GM12875 (cell line): ENCODE measurements at regions not wholly inside any gene's neighbourhood (a gene's known extent, or its start where the extent isn't known, plus 50 kb on each side); places are given as distances from the start of the nearest gene placed in this dataset.

Source experiments
- H3K4me3 ChIP-seq: one replicate; pipeline ENCODE4 v1.5.1; 2011; ENCODE audit warnings: low read depth, low read length, control low read depth
- CTCF ChIP-seq: IDR thresholded peaks from 2 replicates; pipeline ENCODE4 v1.5.1; 2011; ENCODE audit warnings: low read depth, mild to moderate bottlenecking, control low read depth, inconsistent platforms, low read length, moderate library complexity, borderline replicate concordance; ENCODE audit not compliant: insufficient read depth

DNA sequence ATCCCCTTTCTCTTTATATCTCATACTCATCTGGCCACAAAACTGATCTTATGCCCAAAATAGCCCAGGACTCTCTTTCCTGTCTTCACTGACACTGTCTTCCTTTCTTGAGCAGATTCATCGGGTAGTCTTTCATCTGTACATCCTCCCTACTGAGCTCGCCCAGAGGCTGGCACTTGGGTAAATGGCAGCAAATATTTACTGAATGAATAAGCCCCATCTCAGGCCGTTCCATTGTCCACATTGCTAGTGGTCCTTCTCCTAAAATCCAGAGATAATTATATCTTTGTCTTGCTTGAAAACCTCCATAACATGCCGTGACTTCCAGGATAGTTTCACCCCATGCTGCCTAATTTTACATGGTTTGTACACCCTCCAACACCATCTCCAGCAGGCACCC, 158.1 kb upstream of the SDK2 start:
- no peak overlapping the region for H3K4me3 ChIP-seq
- TF ChIP-seq CTCF, result no peak

- no peak for TF ChIP-seq CTCF
- H3K4me3 ChIP-seq, result no peak overlapping the region
Measured at GRCh38 chr17:73802871-73803270, 158.6 kb upstream of the SDK2 start.

DNA sequence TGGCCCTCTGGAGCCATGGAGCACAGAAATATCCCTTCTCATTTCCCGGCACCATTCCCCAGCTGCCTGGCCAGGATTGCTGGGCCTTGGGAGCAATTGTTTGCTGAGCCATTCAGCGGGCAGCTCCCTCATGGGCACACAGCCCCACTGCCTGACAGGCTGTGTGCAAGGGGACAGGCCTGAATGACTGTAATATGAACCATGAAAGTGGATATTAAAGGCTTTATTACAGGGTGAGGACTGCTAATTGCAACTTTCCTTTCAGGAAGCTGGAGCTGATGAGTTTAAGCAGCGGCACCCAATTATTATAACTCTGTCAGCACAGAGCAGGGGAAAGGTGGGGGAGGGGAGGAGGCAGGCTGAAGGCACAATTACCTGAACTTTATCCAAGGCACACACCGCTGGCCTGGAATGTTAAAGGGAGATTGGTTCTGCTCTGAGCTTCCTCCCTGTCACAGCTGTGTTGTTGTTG, 159.8 kb upstream of the SDK2 start:
- no peak overlapping the region for H3K4me3 ChIP-seq
- TF ChIP-seq CTCF, result no peak

DNA sequence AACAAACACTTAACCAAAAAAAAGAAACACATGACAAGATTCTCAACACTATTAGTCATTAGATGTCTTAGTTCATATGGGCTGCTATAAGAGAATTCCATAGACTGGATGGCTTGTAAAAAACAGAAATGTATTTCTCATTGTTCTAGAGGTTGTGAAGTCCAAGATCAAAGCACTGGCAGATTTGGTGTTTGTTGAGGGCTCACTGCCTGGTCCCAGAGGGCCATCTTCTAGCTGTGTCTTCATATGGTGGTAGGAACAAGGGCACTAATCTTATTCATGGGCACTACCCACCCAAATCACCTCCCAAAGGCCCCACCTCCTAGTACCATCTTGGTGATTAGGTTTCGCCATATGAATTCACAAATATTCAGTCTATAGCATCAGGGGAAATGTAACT, 162.5 kb upstream of the SDK2 start:
- H3K4me3 ChIP-seq, result no peak overlapping the region
- no peak for TF ChIP-seq CTCF

DNA sequence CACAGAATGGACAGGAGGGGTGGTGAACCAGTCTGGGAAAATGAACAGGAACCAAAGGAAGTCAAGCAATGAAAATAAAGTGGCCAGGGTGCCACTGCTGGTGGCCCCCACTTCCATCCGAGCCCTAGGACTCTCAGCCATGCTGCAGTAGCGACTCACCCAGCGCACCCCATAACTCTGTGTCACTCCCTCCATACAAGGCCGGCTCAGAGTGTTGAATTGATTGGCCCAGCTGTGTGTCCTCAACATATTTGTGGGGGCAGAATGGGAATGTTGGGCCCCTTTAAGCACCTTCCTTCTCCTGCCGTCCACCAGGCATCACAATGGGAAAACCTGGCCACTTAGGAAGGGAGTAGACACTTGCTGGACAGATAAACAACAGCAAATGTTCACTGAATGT, 169.0 kb upstream of the SDK2 start:
- no peak for TF ChIP-seq CTCF

GRCh38 chr17:73814075-73814474, 169.8 kb upstream of the SDK2 start:
- no peak for TF ChIP-seq CTCF
- no peak overlapping the region for H3K4me3 ChIP-seq

More for the DNA sequence above, 169.0 kb upstream of the SDK2 start:
- no peak overlapping the region for H3K4me3 ChIP-seq

DNA sequence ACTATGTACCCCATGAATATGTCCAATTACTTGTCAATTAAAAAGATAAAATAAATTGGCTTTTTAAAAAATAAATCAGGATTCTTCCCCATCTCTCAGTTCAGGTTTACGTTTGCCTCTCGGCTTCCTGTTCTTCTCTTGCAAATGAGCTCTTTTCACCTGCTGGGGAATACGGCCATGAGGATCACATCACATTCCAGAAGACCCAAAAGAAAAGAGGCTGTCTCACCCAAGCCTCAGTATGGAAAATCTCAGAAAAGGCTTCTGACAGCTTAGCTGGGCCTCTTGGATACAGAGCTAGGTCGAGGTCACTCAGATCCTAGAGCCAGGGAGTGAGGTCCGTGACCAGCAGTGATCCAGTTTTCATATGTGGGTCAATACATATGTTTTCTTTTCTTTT, 171.2 kb upstream of the SDK2 start:
- no peak overlapping the region for H3K4me3 ChIP-seq
- TF ChIP-seq CTCF, result no peak
